GM12892 (cell line): ENCODE measurements at regions not wholly inside any gene's neighbourhood (a gene's known extent, or its start where the extent isn't known, plus 50 kb on each side); places are given as distances from the start of the nearest gene placed in this dataset.

Experiments
- POLR2A ChIP-seq: IDR thresholded peaks from 2 replicates; pipeline ENCODE4 v1.6.1; 2011; ENCODE audit warnings: low read depth, low read length, control low read depth
- POLR2AphosphoS5 ChIP-seq: IDR thresholded peaks from 2 replicates; pipeline ENCODE4 v1.6.1; 2011; ENCODE audit warnings: low read depth, low read length, control low read depth
- TAF1 ChIP-seq: IDR thresholded peaks from 2 replicates; pipeline ENCODE4 v1.6.1; 2011; ENCODE audit warnings: low read depth, mild to moderate bottlenecking, control low read depth, low read length, borderline replicate concordance

- TF ChIP-seq POLR2AphosphoS5 (no peak), TAF1 (no peak), POLR2A (no peak)
Observed at GRCh38 chr22:49026494-49027367, 800.9 kb downstream of the BRD1 start.
